SKM-1 (cell line): ENCODE measurements at regions not wholly inside any gene's neighbourhood (a gene's known extent, or its start where the extent isn't known, plus 50 kb on each side); places are given as distances from the start of the nearest gene placed in this dataset.

ENCODE experiments used
- DNase-seq: peaks from one replicate; lab custom pipeline; 2025; ENCODE audit not compliant: unreplicated experiment; lab: John Stamatoyannopoulos, UW

GRCh38 chr6:155519176-155519738, 63.6 kb upstream of the NOX3 start:
- DNase-seq: no peak

- DNase-seq: no peak
These were observed 61.7 kb upstream of the NOX3 start for GRCh38 chr6:155517294-155517693.

GRCh38 chr6:155510879-155511278, 55.2 kb upstream of the NOX3 start:
- DNase-seq: no peak

GRCh38 chr6:155509743-155510475, 54.3 kb upstream of the NOX3 start:
- DNase-seq: no peak

- DNase-seq: no peak
These were observed 50.0 kb upstream of the NOX3 start for GRCh38 chr6:155505608-155505989.
